IPS-18a (cell line): ENCODE measurements at regions not wholly inside any gene's neighbourhood (a gene's known extent, or its start where the extent isn't known, plus 50 kb on each side); places are given as distances from the start of the nearest gene placed in this dataset.

Experiments
- H3K27ac ChIP-seq: one replicate; pipeline ENCODE4 v1.5.1; 2013; ENCODE audit warnings: low read length
- H3K27me3 ChIP-seq: one replicate; pipeline ENCODE4 v1.6.1; 2013; ENCODE audit warnings: mild to moderate bottlenecking, low read length; ENCODE audit not compliant: control insufficient read depth, insufficient read depth
- H3K36me3 ChIP-seq: one replicate; pipeline ENCODE4 v1.6.1; 2013; ENCODE audit warnings: low read depth, low read length; ENCODE audit not compliant: control insufficient read depth
- H3K4me1 ChIP-seq: one replicate; pipeline ENCODE4 v1.6.1; 2013; ENCODE audit warnings: low read depth, low read length; ENCODE audit not compliant: control insufficient read depth
- H3K4me3 ChIP-seq: one replicate; pipeline ENCODE4 v1.5.1; 2013; ENCODE audit warnings: low read length
- H3K9ac ChIP-seq: one replicate; pipeline ENCODE4 v1.6.1; 2013; ENCODE audit warnings: mild to moderate bottlenecking, low read length, moderate library complexity
- H3K9me3 ChIP-seq: one replicate; pipeline ENCODE4 v1.6.1; 2013; ENCODE audit warnings: low read depth, low read length; ENCODE audit not compliant: control insufficient read depth

GRCh38 chr4:146124023-146124680, 51.4 kb upstream of the LSM6 start:
- no peak overlapping the region for H3K4me3 ChIP-seq
- no peaks in the 10 kb centered on the region for H3K9me3 ChIP-seq
- no peaks in the 10 kb centered on the region for H3K36me3 ChIP-seq
- no peak overlapping the region for H3K9ac ChIP-seq
- no peak overlapping the region for H3K27ac ChIP-seq
- no peaks in the 10 kb centered on the region for H3K4me1 ChIP-seq
- no peaks in the 10 kb centered on the region for H3K27me3 ChIP-seq

- Histone ChIP-seq H3K27ac (no peak overlapping the region), H3K4me3 (no peak overlapping the region), H3K9me3 (no peaks in the 10 kb centered on the region), H3K27me3 (no peaks in the 10 kb centered on the region), H3K36me3 (no peaks in the 10 kb centered on the region), H3K9ac (no peak overlapping the region), H3K4me1 (no peaks in the 10 kb centered on the region)
These were observed 52.3 kb upstream of the LSM6 start for GRCh38 chr4:146123231-146123630.

- H3K9ac ChIP-seq: no peak overlapping the region
- no peaks in the 10 kb centered on the region for H3K27me3 ChIP-seq
These were observed 53.1 kb upstream of the LSM6 start for GRCh38 chr4:146122398-146122797.

GRCh38 chr4:146121757-146122156, 53.8 kb upstream of the LSM6 start:
- H3K9me3 ChIP-seq: no peaks in the 10 kb centered on the region
- no peak overlapping the region for H3K27ac ChIP-seq
- no peaks in the 10 kb centered on the region for H3K4me1 ChIP-seq
- H3K9ac ChIP-seq: no peak overlapping the region
- no peaks in the 10 kb centered on the region for H3K27me3 ChIP-seq
- H3K36me3 ChIP-seq: no peaks in the 10 kb centered on the region
- no peak overlapping the region for H3K4me3 ChIP-seq

More at GRCh38 chr4:146122398-146122797, 53.1 kb upstream of the LSM6 start:
- H3K4me3 ChIP-seq: no peak overlapping the region
- no peaks in the 10 kb centered on the region for H3K36me3 ChIP-seq
- H3K9me3 ChIP-seq: no peaks in the 10 kb centered on the region
- H3K27ac ChIP-seq: no peak overlapping the region
- no peaks in the 10 kb centered on the region for H3K4me1 ChIP-seq

GRCh38 chr4:146119845-146120404, 55.6 kb upstream of the LSM6 start:
- no peaks in the 10 kb centered on the region for H3K27me3 ChIP-seq
- no peak overlapping the region for H3K4me3 ChIP-seq
- H3K9me3 ChIP-seq: no peaks in the 10 kb centered on the region
- H3K27ac ChIP-seq: no peak overlapping the region
- H3K9ac ChIP-seq: no peak overlapping the region
- H3K36me3 ChIP-seq: no peaks in the 10 kb centered on the region
- H3K4me1 ChIP-seq: no peaks in the 10 kb centered on the region

- H3K27ac ChIP-seq: no peak overlapping the region
- H3K4me1 ChIP-seq: no peaks in the 10 kb centered on the region
- H3K27me3 ChIP-seq: no peaks in the 10 kb centered on the region
- no peaks in the 10 kb centered on the region for H3K9me3 ChIP-seq
- H3K36me3 ChIP-seq: no peaks in the 10 kb centered on the region
- H3K9ac ChIP-seq: no peak overlapping the region
- no peak overlapping the region for H3K4me3 ChIP-seq
These were observed 61.5 kb upstream of the LSM6 start for GRCh38 chr4:146114066-146114465.

- H3K9me3 ChIP-seq: no peaks in the 10 kb centered on the region
- no peak overlapping the region for H3K9ac ChIP-seq
- H3K27ac ChIP-seq: no peak overlapping the region
- no peak overlapping the region for H3K4me3 ChIP-seq
- H3K4me1 ChIP-seq: no peaks in the 10 kb centered on the region
- H3K27me3 ChIP-seq: no peaks in the 10 kb centered on the region
- H3K36me3 ChIP-seq: no peaks in the 10 kb centered on the region
These were observed 62.3 kb upstream of the LSM6 start for GRCh38 chr4:146113171-146113570.

- no peak overlapping the region for H3K4me3 ChIP-seq
- H3K9ac ChIP-seq: no peak overlapping the region
- no peaks in the 10 kb centered on the region for H3K9me3 ChIP-seq
- no peaks in the 10 kb centered on the region for H3K36me3 ChIP-seq
- no peaks in the 10 kb centered on the region for H3K4me1 ChIP-seq
- no peaks in the 10 kb centered on the region for H3K27me3 ChIP-seq
- no peak overlapping the region for H3K27ac ChIP-seq
These were observed 63.1 kb upstream of the LSM6 start for GRCh38 chr4:146112389-146112788.

- no peak overlapping the region for H3K27ac ChIP-seq
- no peaks in the 10 kb centered on the region for H3K9me3 ChIP-seq
- H3K9ac ChIP-seq: no peak overlapping the region
- H3K27me3 ChIP-seq: no peaks in the 10 kb centered on the region
- no peaks in the 10 kb centered on the region for H3K36me3 ChIP-seq
- no peak overlapping the region for H3K4me3 ChIP-seq
- H3K4me1 ChIP-seq: no peaks in the 10 kb centered on the region
These were observed 64.5 kb upstream of the LSM6 start for GRCh38 chr4:146110871-146111485.

- H3K27me3 ChIP-seq: no peaks in the 10 kb centered on the region
- H3K27ac ChIP-seq: no peak overlapping the region
- H3K4me1 ChIP-seq: no peaks in the 10 kb centered on the region
- H3K9me3 ChIP-seq: no peaks in the 10 kb centered on the region
- H3K9ac ChIP-seq: no peak overlapping the region
- no peak overlapping the region for H3K4me3 ChIP-seq
- no peaks in the 10 kb centered on the region for H3K36me3 ChIP-seq
These were observed 66.8 kb upstream of the LSM6 start for GRCh38 chr4:146108756-146109155.

GRCh38 chr4:146107587-146108240, 67.8 kb upstream of the LSM6 start:
- no peaks in the 10 kb centered on the region for H3K9me3 ChIP-seq
- H3K9ac ChIP-seq: no peak overlapping the region
- H3K27me3 ChIP-seq: no peaks in the 10 kb centered on the region
- H3K4me1 ChIP-seq: no peaks in the 10 kb centered on the region
- no peaks in the 10 kb centered on the region for H3K36me3 ChIP-seq
- H3K27ac ChIP-seq: no peak overlapping the region
- no peak overlapping the region for H3K4me3 ChIP-seq
